ENCODE measurements at regions not wholly inside any gene's neighbourhood (a gene's known extent, or its start where the extent isn't known, plus 50 kb on each side); places are given as distances from the start of the nearest gene placed in this dataset.

DNA sequence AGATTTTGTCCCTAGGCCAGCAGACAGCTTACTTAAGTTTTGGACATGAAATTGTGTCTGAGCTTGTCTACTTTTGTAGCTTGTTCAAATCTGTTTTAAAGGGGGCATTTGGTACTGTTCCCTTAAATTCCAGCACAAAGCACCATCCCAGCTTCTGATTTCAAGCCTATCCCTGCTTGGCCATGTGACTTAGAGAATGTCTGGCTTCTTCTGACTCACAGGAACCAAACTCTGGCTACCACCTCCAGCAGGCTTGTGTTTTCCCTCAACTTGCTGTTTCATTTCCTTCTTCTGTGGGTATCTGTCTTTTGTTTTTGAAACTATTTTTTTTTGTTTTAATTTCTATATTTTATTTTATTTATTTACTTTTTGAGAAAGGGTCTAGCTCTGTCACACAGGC, 97.9 kb upstream of the FZD8 start:
- intact Hi-C loops (cut with DNase I): no loop called here
- DNase-seq (ENCODE audit: low spot score): no peak

DNA sequence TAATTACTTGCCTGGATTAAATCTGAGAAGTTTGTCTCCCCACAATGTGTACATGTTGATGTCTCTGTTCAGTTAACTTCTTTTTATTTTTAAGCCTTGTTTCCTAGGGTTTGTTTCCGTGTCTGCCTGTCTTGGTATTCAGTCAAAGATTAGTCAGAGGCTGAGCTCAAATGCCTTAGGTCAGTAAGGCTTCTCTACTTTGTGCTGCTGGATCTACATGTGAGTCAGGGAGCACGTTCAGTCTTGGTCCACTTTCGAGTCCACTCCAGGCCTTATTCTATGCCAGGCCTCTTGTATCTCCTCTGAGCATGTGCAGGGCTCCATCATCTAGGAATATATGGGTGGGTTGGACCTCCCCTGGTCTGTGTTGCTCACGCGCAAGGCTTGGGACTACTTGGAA, 93.3 kb upstream of the FZD8 start:
- intact Hi-C loops (cut with DNase I): no loop called here
- no peak for DNase-seq (ENCODE audit: low spot score)

DNA sequence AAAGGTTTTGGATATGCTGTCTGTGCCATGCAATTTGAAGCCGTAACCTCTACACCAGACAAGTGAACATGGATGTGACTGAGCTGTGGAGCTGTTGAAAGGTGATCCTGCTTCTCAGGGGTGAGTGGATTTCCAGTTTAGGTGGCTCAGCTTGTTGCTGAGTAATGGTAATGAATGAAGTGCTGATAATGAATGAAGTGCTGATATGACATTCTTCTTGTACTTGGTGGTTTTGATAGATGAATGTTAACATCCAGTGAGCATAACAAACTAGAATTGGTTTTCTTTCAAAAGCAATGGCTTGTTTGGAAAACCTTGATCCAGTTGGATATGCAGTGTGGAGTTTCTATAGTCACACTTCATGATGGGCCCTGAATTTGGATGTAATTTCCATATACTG, 89.7 kb upstream of the FZD8 start:
- no peak for DNase-seq (ENCODE audit: low spot score)
- intact Hi-C loops (cut with DNase I): no loop called here

- DNase-seq (ENCODE audit: low spot score): no peak
- intact Hi-C loops (cut with DNase I): no loop called here
Measured at GRCh38 chr10:35728341-35728740, 86.2 kb upstream of the FZD8 start.

DNA sequence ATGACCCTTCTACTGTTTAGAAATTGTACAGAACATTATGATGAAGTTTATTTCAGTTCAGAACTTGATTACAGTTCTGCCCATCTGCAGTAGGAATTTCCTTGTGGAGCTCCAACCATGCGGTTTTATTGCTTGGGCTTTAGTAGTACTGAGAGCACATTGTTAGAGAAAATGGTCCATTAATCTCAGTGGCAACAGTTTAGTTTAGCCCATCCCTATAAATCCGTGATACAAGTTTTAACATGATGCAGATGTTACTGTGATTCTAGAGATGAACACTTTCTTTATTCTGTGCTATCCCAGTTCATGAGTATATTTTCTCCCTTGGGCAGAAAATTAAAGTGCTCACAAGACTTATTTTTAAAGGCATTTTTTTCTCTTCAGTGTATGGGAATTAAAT, 84.8 kb upstream of the FZD8 start:
- DNase-seq (ENCODE audit: low spot score): no peak
- intact Hi-C loops (cut with DNase I): no loop called here

GRCh38 chr10:35723992-35724391, 81.9 kb upstream of the FZD8 start:
- intact Hi-C loops (cut with DNase I): no loop called here

GRCh38 chr10:35723059-35723458, 81.0 kb upstream of the FZD8 start:
- no peak for DNase-seq (ENCODE audit: low spot score)
- intact Hi-C loops (cut with DNase I): no loop called here

More at GRCh38 chr10:35723992-35724391, 81.9 kb upstream of the FZD8 start:
- DNase-seq (ENCODE audit: low spot score): no peak

GRCh38 chr10:35722636-35723035, 80.5 kb upstream of the FZD8 start:
- no peak for DNase-seq (ENCODE audit: low spot score)
- intact Hi-C loops (cut with DNase I): no loop called here

DNA sequence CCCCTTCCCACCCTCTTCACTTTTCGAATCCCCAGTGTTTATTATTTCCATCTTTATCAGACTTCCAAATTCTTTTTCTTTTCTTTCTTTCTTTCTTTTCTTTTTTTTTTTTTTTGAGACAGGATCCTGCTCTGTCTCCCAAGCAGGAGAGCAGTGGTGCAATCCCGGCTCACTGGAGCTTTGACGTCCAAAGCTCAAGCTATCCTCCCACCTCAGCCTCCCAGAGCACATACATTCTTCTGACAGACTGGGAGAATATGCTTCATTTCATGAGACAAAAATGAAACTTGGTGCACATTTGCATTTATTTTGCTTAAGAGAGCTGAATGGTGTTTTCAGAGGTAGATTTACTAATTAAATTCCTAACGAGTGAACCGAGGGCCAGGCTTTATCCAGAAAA, 80.1 kb upstream of the FZD8 start:
- intact Hi-C loops (cut with DNase I): no loop called here
- DNase-seq (ENCODE audit: low spot score): no peak

GRCh38 chr10:35720366-35720765, 78.3 kb upstream of the FZD8 start:
- no peak for DNase-seq (ENCODE audit: low spot score)
- intact Hi-C loops (cut with DNase I): no loop called here

DNA sequence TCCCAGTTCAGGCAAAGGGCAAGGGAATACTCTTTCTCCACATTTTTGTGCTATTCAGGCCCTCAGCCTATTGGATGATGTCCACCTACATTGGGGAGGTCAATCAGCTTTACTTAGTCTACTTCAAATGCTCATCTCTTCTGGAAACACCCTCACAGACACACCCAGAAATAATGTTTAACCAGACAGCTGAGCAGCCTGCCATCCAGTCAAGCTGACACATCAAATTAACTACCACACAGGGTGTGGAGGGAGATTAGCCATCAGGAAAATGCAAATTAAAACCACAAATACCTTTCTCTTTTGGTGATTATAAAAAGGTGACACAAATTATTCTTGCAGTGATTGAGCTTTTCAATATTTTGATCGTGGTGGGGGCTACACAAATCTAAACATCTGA, 74.7 kb upstream of the FZD8 start:
- DNase-seq (ENCODE audit: low spot score): no peak

GRCh38 chr10:35712486-35712885, 70.4 kb upstream of the FZD8 start:
- no peak for DNase-seq (ENCODE audit: low spot score)
- intact Hi-C loops (cut with DNase I): no loop called here

More for the DNA sequence above, 74.7 kb upstream of the FZD8 start:
- intact Hi-C loops (cut with DNase I): no loop called here

GRCh38 chr10:35711615-35712411, 69.7 kb upstream of the FZD8 start:
- intact Hi-C loops (cut with DNase I): no loop called here
- no peak for DNase-seq (ENCODE audit: low spot score)

DNA sequence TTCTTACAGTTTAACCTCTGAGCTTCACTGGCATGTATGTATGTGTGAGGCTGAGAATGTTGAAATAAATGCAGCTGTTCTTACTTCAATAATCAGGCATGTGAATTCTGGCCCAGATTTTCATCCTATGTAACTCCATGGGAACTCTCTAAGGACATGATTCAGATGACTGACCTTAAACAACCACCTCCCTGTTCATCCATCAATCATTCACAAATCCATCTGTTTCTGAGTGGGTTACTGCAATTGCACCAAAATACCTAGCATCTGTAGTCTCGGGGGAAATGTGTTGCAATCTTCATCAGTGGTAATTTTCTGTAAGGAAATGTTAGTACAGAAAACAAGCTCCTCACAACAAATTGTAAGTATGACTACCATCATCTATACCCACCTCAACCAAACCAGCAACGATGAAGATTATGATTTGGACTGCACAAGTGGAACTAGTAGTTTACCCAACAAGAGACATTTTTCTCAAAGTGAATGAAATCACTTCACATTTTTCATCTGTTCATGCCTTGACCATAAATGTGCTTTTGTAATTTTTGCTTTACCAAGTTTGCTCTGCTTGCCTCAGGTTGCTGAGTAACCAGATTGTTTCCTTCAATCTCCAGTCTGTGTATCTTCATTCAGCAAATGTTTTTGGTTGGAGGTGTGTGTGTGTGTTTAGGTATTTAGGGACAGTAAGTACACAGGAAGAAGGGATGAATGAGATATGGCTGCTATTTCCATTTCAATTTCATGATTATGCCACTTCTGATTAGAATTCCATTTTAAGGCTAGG, 65.7 kb upstream of the FZD8 start:
- intact Hi-C loops (cut with DNase I): no loop called here
- no peak for DNase-seq (ENCODE audit: low spot score)

DNA sequence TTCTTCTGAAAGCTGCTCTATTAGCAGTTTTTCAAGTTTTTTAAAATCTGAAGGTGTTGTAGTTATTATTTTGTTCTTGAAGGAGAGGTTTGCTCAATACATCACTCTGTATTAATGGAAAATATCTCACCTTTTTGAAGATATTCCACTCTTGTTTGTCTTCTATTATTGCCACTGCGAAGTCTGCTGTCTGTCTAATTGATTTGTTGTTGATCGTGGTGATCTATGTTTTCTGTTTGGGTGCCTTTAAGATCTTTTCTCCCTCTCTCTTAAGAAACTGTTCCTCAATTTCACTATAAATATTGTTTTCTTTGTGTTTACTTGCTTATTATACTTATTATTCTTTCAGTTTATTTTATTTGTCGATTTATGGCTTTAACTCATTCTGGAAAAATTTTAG, 64.9 kb upstream of the FZD8 start:
- no peak for DNase-seq (ENCODE audit: low spot score)
- intact Hi-C loops (cut with DNase I): no loop called here

DNA sequence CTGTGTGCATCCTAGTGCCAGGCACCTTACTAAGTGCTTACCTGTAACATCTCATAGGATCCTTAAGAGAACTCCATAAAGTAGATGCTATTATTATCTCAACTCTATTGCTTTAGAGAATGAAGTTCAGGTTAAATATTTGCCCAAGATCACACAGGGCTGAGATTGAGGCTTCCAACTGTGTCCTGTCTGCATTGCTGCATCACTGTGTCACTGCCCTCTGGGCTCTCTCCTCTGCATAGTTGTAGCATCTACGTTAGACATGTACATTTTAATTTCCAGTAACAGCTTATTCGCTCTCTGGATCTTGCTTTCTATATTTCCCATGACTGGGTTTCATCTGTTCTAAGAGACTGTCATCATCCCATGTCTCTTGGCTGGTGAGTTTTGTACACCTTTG, 63.6 kb upstream of the FZD8 start:
- intact Hi-C loops (cut with DNase I): no loop called here
- no peak for DNase-seq (ENCODE audit: low spot score)

DNA sequence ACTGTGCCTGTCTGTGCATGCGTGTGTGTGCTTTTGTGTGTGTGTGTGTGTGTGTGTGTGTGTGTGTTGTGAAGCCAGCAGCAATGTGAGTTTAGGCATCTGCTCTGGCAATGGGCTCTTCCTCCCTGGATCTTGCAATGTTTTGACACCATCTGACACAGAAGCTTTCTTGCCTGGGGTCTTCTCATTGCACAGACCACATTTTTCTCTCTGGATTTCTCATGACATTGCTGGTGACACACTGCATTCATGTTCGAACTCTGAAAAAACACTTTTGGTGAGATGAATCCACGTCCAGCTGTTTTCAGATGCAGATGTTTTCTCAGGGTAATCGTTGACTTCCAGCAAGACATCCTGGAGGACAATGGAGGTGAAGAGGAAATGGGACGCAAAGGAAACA, 63.0 kb upstream of the FZD8 start:
- intact Hi-C loops (cut with DNase I): no loop called here
- DNase-seq (ENCODE audit: low spot score): no peak

GRCh38 chr10:35704401-35704800, 62.3 kb upstream of the FZD8 start:
- DNase-seq (ENCODE audit: low spot score): no peak
- intact Hi-C loops (cut with DNase I): no loop called here

- DNase-seq (ENCODE audit: low spot score): no peak
- intact Hi-C loops (cut with DNase I): no loop called here
Measured at GRCh38 chr10:35700487-35700882, 58.4 kb upstream of the FZD8 start.

- intact Hi-C loops (cut with DNase I): no loop called here
Measured at GRCh38 chr10:35699848-35700486, 57.9 kb upstream of the FZD8 start.

More at GRCh38 chr10:35699848-35700486, 57.9 kb upstream of the FZD8 start:
- no peak for DNase-seq (ENCODE audit: low spot score)

Data from cardiac septum (tissue), 1 donor.